Erythroblast (primary cell): ENCODE measurements at regions not wholly inside any gene's neighbourhood (a gene's known extent, or its start where the extent isn't known, plus 50 kb on each side); places are given as distances from the start of the nearest gene placed in this dataset.

Source experiments
- GATA1 ChIP-seq: IDR thresholded peaks from 2 replicates; pipeline ENCODE4 v1.6.1; 2011; ENCODE audit warnings: low read depth, mild to moderate bottlenecking, control low read depth, low read length, moderate library complexity
- POLR2A ChIP-seq: IDR thresholded peaks from 2 replicates; pipeline ENCODE4 v1.6.1; 2011; ENCODE audit warnings: mild to moderate bottlenecking, low read length

DNA sequence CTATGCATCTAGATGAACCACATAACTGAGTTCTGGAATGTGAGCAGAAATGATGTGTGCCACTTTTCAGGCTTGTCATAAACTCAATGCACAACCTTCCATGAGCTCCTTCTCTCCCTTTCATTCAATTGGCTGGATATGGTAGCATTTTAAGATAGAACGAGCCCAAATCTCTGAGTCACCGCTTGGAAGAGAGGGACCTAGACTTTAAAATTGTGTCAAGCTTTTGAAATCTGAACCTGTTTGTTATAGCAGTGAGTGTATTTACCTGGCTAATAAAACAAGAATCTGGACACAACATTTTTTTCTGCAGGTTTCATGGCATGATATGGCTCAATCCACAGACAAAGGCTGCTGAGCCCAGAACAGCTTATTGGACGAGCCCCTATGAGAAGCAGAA lies 297.8 kb upstream of the SPRED2 start:
- TF ChIP-seq POLR2A (no peak), GATA1 (no peak)
